GM13976 (cell line): ENCODE measurements at regions not wholly inside any gene's neighbourhood (a gene's known extent, or its start where the extent isn't known, plus 50 kb on each side); places are given as distances from the start of the nearest gene placed in this dataset.
"Not testable (repeated sequence)": the region's sequence is repeated elsewhere in the genome, so short reads cannot be mapped to it uniquely, and the experiment has no call there.

ENCODE experiments used
- DNase-seq: peaks from one replicate; pipeline ENCODE4 v3.0.0; 2012; ENCODE audit warnings: low spot score
- CTCF ChIP-seq: IDR thresholded peaks from 2 replicates; pipeline ENCODE4 v1.5.1; 2012; ENCODE audit warnings: borderline replicate concordance, mild to moderate bottlenecking; ENCODE audit not compliant: insufficient read depth; ENCODE audit errors: extremely low read depth, missing control alignments, control extremely low read depth
- in situ Hi-C: fragments of 300-500 bp; cut with MboI; formaldehyde crosslinking; loops from one replicate; pipeline ENCODE4 v1.12.0; 2022; ENCODE audit warnings: low sequenced_read_pairs, mixed read lengths, inconsistent platforms; ENCODE audit not compliant: unreplicated experiment

DNA sequence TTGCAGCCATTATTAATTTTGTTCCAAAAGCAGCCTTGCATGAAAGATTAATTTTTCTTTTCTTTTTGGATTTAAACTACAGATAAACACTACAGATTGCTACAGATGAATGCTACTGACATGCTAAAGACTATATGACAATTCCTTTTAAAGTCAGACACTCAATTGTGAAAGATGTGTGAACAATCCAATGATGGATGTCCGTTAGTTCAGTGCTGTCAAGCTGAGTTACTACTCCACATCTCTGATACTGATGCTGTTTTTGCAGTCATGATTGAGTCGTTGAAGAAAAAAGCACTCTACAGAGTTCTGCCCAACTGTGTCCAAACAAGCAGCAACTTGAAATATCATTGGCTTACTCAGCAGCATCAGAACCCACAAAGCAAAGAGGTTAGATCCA is 146.8 kb downstream of the OTUD1 start:
- in situ Hi-C loops: no loop called here
- TF ChIP-seq CTCF: no peak
- no peak for DNase-seq

DNA sequence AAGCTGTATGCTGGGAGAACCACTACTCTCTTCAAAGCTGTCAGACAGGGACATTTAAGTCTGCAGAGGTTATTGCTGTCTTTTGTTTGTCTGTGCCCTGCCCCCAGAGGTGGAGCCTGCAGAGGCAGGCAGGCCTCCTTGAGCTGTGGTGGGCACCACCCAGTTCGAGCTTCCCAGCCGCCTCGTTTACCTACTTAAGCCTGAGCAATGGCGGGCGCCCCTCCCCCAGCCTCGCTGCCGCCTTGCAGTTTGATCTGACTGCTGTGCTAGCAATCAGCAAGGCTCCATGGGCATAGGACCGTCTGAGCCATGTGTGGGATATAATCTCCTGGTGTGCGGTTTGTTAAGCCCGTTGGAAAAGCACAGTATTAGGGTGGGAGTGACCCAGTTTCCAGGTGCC is 156.4 kb downstream of the OTUD1 start:
- in situ Hi-C loops, DNase-seq: not testable (repeated sequence)

GRCh38 chr10:23604613-23605012 is 165.7 kb downstream of the OTUD1 start:
- in situ Hi-C loops: no loop called here
- no peak for TF ChIP-seq CTCF
- no peak for DNase-seq

- DNase-seq: no peak
- in situ Hi-C loops: no loop called here
- no peak for TF ChIP-seq CTCF
These were observed 167.6 kb downstream of the OTUD1 start for GRCh38 chr10:23606456-23606855.

- in situ Hi-C loops: no loop called here
- TF ChIP-seq CTCF: no peak
- no peak for DNase-seq
These were observed 170.1 kb downstream of the OTUD1 start for GRCh38 chr10:23608926-23609325.

DNA sequence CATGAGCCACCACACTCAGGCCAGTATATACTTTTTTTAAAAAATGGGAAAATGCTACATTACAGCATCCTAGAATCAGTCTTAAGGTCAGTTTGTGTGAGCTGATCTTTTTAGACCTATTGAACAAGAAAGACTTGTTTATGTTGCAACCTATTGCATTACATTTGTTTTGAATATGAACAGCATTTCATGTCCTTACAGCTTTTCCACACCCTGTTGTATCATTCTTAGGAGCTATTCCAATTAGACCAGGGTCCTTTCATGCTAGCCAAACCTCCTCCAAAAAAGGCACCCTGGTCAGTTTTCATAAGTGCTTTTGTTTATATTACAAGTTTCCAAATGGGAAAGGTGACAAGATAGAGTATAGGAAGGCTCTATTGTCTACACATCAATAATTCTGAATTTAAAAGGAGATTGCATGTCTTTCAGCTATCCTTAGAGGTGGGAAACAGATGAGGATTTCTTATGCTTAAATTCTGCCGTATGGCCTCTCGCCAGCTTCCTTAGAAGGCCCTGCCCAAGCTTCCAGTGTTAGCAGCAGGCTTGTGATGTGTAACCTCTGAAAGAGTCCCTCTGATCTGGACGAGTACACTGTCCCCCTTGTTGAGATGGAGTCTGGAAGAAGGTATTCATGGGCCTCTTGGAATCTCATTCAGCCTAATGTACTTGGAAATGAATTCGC is 171.9 kb downstream of the OTUD1 start:
- DNase-seq: no peak
- in situ Hi-C loops: no loop called here
- no peak for TF ChIP-seq CTCF

- no peak for DNase-seq
- in situ Hi-C loops: no loop called here
- no peak for TF ChIP-seq CTCF
These were observed 172.6 kb downstream of the OTUD1 start for GRCh38 chr10:23611308-23612029.
